SU-DHL-6 (cell line): ENCODE measurements at regions not wholly inside any gene's neighbourhood (a gene's known extent, or its start where the extent isn't known, plus 50 kb on each side); places are given as distances from the start of the nearest gene placed in this dataset.

Source experiments
- CTCF ChIP-seq: fragments of 200-600 bp; sonication (generic); IDR thresholded peaks from one replicate; pipeline ENCODE4 v1.5.1; 2017; ENCODE audit warnings: antibody characterized with exemption, mild to moderate bottlenecking, low read length, moderate library complexity; ENCODE audit not compliant: insufficient read depth, poor library complexity, severe bottlenecking
- EZH2phosphoT487 ChIP-seq: fragments of 200-600 bp; sonication (generic), shearing (Covaris generic); conservative IDR thresholded peaks from 2 replicates; pipeline ENCODE4 v1.6.1; 2018; ENCODE audit warnings: mild to moderate bottlenecking, antibody characterized with exemption, low read length, moderate library complexity, mixed read lengths

- TF ChIP-seq CTCF (no peak), EZH2phosphoT487 (no peak)
Measured at GRCh38 chr4:34362654-34363053, 1881.7 kb downstream of the ARAP2 start.
